Thyroid gland (tissue), 4 donors: ENCODE measurements at regions not wholly inside any gene's neighbourhood (a gene's known extent, or its start where the extent isn't known, plus 50 kb on each side); places are given as distances from the start of the nearest gene placed in this dataset.

ENCODE experiments used
- CTCF ChIP-seq, 6 experiments: fragments of 200-600 bp in 3 of 6; fragments of 450-650 bp in 3 of 6; sonication (generic) in 3 of 6; IDR thresholded peaks; one replicate each; pipeline ENCODE4 v1.5.1; 2016 to 2019; ENCODE audit warnings: antibody characterized with exemption in 6 of 6, mild to moderate bottlenecking in 2 of 6, inconsistent platforms in 1 of 6, moderate library complexity in 1 of 6
- POLR2A ChIP-seq, 2 donors: fragments of 450-650 bp; IDR thresholded peaks; one replicate each; pipeline ENCODE4 v1.6.1; 2017; ENCODE audit warnings: antibody characterized with exemption in 2 of 2, mild to moderate bottlenecking in 2 of 2, moderate library complexity in 1 of 2

DNA sequence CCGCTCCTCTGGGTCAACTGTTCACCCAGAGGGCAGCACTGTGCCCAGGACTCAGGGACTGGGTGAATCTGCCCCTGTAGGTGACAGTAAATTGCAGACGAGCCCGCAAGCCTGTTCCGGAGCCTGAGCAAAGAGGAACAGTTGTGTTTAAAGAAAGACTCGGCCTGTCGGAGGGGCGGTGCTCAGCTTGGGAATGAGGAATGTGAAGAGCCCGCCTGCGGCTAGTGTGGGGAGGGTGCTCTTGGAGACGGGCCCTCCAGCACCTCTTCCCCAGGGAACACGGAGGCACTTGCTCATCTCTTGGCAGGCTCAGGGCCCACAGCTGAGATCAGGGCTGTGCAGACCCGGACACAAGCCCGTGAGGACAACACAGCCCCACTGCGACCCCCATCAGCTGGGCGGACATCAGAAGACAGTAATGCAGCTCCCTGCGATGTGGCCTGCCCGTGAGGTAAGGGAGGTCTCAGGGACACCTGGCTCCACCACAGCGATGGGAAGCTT lies 299.0 kb downstream of the NDUFA10 start:
- TF ChIP-seq CTCF (IDR thresholded peaks at IDR 0.05) (no peak), POLR2A (IDR thresholded peaks at IDR 0.05) (no peak)
